ENCODE measurements at regions not wholly inside any gene's neighbourhood (a gene's known extent, or its start where the extent isn't known, plus 50 kb on each side); places are given as distances from the start of the nearest gene placed in this dataset.

GRCh38 chr15:53454535-53454842 is 305.0 kb downstream of the WDR72 start:
- H3K27me3 Mint-ChIP-seq (ENCODE audit: unreplicated experiment), result peaks cover 3% of the 10 kb centered on the region
- no peak overlapping the region for H3K27ac Mint-ChIP-seq (ENCODE audit: unreplicated experiment)
- H3K4me1 Mint-ChIP-seq (ENCODE audit: unreplicated experiment), result no peaks in the 10 kb centered on the region
- H3K4me3 Mint-ChIP-seq (ENCODE audit: unreplicated experiment), result no peak overlapping the region
- H3K9me3 Mint-ChIP-seq (ENCODE audit: unreplicated experiment), result no peaks in the 10 kb centered on the region
- TF ChIP-seq CTCF (IDR thresholded peaks at IDR 0.05; ENCODE audit: unreplicated experiment), result no peak
- no peak for DNase-seq (ENCODE audit: low spot score)
- no peaks in the 10 kb centered on the region for H3K36me3 Mint-ChIP-seq (ENCODE audit: low read depth, unreplicated experiment)

- no peak for TF ChIP-seq CTCF (IDR thresholded peaks at IDR 0.05; ENCODE audit: unreplicated experiment)
- Mint-ChIP-seq H3K4me3 (ENCODE audit: unreplicated experiment) (no peak overlapping the region), H3K27me3 (ENCODE audit: unreplicated experiment) (peaks cover 3% of the 10 kb centered on the region), H3K4me1 (ENCODE audit: unreplicated experiment) (no peaks in the 10 kb centered on the region), H3K9me3 (ENCODE audit: unreplicated experiment) (no peaks in the 10 kb centered on the region), H3K36me3 (ENCODE audit: low read depth, unreplicated experiment) (no peaks in the 10 kb centered on the region), H3K27ac (ENCODE audit: unreplicated experiment) (no peak overlapping the region)
- DNase-seq (ENCODE audit: low spot score), result no peak
Observed at GRCh38 chr15:53453253-53454105, 306.0 kb downstream of the WDR72 start.

- Mint-ChIP-seq H3K4me1 (ENCODE audit: unreplicated experiment) (no peaks in the 10 kb centered on the region), H3K9me3 (ENCODE audit: unreplicated experiment) (no peaks in the 10 kb centered on the region), H3K4me3 (ENCODE audit: unreplicated experiment) (no peak overlapping the region), H3K27me3 (ENCODE audit: unreplicated experiment) (no peaks in the 10 kb centered on the region), H3K27ac (ENCODE audit: unreplicated experiment) (no peak overlapping the region), H3K36me3 (ENCODE audit: low read depth, unreplicated experiment) (no peaks in the 10 kb centered on the region)
- no peak for DNase-seq (ENCODE audit: low spot score)
- TF ChIP-seq CTCF (IDR thresholded peaks at IDR 0.05; ENCODE audit: unreplicated experiment), result no peak
Observed at GRCh38 chr15:53448232-53449015, 311.0 kb downstream of the WDR72 start.

DNA sequence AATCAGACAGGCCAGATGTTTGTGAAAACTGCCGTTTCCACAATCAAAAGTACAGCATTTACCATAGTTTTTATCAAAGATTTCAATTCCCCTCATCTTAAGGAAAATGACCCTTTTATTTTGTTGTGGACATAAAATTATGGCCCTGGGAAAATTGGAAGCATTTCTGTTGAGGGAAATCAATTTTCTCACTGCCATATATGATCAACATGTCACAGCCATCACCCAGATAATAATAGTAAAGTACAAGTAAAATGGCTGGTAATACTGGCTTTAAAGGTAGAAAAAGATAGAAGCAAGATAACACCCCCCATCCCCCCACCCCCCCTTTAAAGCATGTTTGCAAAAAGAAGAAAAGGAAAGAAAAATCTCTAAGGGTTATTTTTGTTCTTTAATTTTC is 311.7 kb downstream of the WDR72 start:
- H3K9me3 Mint-ChIP-seq (ENCODE audit: unreplicated experiment), result no peaks in the 10 kb centered on the region
- DNase-seq (ENCODE audit: low spot score), result no peak
- H3K27ac Mint-ChIP-seq (ENCODE audit: unreplicated experiment), result no peak overlapping the region
- no peaks in the 10 kb centered on the region for H3K4me1 Mint-ChIP-seq (ENCODE audit: unreplicated experiment)
- H3K36me3 Mint-ChIP-seq (ENCODE audit: low read depth, unreplicated experiment), result no peaks in the 10 kb centered on the region
- H3K27me3 Mint-ChIP-seq (ENCODE audit: unreplicated experiment), result no peaks in the 10 kb centered on the region
- TF ChIP-seq CTCF (IDR thresholded peaks at IDR 0.05; ENCODE audit: unreplicated experiment), result no peak
- no peak overlapping the region for H3K4me3 Mint-ChIP-seq (ENCODE audit: unreplicated experiment)

- Mint-ChIP-seq H3K27me3 (ENCODE audit: unreplicated experiment) (no peaks in the 10 kb centered on the region), H3K4me3 (ENCODE audit: unreplicated experiment) (no peak overlapping the region), H3K27ac (ENCODE audit: unreplicated experiment) (no peak overlapping the region), H3K9me3 (ENCODE audit: unreplicated experiment) (no peaks in the 10 kb centered on the region), H3K36me3 (ENCODE audit: low read depth, unreplicated experiment) (no peaks in the 10 kb centered on the region), H3K4me1 (ENCODE audit: unreplicated experiment) (no peaks in the 10 kb centered on the region)
- DNase-seq (ENCODE audit: low spot score), result no peak
- no peak for TF ChIP-seq CTCF (IDR thresholded peaks at IDR 0.05; ENCODE audit: unreplicated experiment)
Observed at GRCh38 chr15:53447053-53447574, 312.3 kb downstream of the WDR72 start.

All from endothelial cell (in vitro differentiated cells).